GM18867 (cell line): ENCODE measurements at regions not wholly inside any gene's neighbourhood (a gene's known extent, or its start where the extent isn't known, plus 50 kb on each side); places are given as distances from the start of the nearest gene placed in this dataset.
A peak's percentile ranks its signal among the peaks of the same experiment; 100 is the strongest.

Experiments
- ATAC-seq: cut with Tn5 transposase; IDR thresholded peaks from one replicate; pipeline ENCODE4 v1.9.1; 2021; ENCODE audit warnings: mild to moderate bottlenecking, moderate library complexity; ENCODE audit not compliant: unreplicated experiment

DNA sequence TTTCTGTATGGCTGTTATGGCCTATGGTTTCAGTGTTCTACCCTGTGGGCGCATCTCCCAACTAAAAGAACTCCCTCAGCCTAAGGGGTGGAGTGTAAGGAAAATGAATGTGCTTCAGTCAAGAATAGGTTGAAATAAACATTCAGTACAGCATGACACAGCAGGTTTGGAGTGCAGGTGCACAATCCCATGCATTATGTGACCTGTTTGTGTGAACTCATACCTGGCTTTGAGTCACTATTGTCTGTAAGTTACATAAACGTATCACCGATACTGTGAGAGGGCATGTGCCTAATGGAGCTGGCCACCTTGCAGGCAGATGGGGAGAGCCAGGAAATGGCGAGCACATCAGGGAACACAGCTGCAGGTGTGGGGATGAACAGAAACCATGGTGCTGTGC is 216.0 kb downstream of the DSEL start:
- no peak for ATAC-seq

DNA sequence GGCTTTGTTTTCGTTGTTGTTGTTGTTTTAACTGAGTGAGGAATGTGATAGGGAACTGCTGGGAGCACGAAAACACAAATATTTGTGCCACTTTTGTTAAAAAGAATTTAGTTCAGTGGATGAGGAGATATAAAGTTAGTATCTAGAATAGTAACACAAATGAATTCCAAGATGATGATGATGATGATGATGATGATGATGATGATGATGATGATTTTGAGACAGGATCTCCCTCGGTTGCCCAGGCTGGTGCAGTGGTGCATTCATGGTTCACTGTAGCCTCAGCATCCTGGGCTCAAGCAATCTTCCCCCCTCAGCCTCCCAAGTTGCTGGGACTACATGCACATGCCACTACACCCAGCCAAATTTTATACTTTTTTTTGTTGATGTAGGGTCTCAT is 223.7 kb downstream of the DSEL start:
- no peak for ATAC-seq

DNA sequence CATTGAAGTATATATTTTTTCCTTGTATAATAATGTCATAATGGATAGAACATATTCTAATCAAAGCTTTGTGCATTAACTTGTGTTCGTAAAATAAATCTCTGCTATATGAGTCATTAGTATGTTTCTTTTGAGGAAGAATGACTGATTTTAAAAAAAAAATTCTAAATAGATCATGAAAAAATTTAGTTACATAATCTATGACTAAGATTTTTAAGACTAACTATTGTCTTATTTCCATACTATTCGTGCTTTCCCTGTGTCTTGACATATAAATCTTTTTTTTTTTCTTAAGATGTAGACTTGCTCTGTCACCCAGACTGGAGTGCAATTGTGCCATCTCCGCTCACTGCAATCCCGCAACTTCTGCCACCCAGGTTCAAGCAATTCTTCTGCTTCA is 226.1 kb downstream of the DSEL start:
- no peak for ATAC-seq

GRCh38 chr18:67285583-67285982 is 230.9 kb downstream of the DSEL start:
- no peak for ATAC-seq

DNA sequence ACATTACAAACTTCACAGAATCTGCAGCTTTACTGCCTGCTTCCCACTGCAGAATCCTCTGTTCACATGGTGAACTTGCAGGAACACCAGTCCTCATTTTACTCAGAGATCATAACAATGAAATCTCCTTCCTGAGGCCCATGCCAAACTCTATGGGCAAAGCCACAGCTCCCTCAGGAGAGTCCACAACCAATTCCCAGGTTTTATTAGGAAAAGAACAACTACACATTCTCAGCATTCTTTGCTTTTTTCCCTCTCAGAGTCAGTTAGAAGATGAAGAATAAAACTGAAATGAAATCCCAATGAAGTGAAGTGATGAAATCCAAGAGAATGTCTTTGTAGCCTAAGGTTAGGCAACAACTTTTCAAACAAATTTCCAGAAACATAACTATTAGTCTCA is 233.7 kb downstream of the DSEL start:
- no peak for ATAC-seq

- ATAC-seq = no peak
Measured at GRCh38 chr18:67281746-67282145, 234.8 kb downstream of the DSEL start.

DNA sequence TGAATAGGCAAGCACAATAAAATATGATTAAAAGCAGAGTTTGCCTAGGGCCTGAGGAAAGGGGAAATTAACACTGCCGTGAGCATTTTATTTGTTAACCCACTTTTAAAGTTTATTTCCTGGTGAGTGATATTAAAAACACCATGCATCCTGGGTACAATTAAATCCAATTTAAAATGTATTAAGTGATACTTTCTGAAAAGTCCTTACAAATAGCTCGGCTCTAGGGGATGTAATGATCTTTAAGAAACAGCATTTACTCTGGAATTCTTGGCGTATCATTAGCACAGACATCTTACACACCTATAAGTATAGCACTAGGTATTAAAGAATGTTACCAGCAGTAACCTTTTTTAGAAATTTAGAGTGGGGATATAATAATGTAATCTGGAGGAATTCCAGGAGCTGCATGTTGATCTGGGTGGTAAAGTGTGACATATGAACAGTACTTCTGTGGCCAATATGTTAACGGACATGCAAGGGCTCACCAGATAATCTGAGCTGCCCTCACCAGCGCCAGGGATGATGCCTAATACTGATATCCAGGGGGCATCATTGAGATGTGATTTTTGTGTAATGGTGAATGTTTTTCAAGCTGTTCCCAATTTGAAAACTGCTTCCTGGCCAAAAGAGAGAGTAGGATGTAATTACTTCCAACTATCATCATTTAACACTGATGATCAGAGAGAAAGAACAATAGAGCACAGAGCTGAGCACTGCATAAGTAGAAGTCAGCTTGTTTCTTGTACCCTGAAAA is 235.9 kb downstream of the DSEL start:
- ATAC-seq = no peak

GRCh38 chr18:67279988-67280387 is 236.5 kb downstream of the DSEL start:
- no peak for ATAC-seq

DNA sequence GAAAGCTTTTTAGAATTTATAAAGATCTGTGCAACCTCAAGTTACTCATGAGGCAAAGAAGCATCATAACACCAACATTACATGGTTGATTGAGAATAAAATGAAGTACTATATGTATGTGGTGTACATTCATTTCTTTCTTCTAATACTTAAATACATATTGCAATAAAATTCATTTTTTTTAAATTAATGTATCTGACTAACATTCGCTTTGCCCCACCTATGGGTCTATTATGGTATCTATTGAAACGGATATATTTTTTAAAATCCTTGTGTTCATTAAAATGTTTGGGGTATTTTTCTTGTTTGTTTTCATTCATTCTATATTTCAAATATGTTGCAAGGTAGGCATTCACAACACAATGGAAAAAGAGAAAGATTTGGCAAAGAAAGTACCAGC is 237.5 kb downstream of the DSEL start:
- ATAC-seq = no peak

GRCh38 chr18:67276638-67277037 is 239.9 kb downstream of the DSEL start:
- ATAC-seq = no peak

DNA sequence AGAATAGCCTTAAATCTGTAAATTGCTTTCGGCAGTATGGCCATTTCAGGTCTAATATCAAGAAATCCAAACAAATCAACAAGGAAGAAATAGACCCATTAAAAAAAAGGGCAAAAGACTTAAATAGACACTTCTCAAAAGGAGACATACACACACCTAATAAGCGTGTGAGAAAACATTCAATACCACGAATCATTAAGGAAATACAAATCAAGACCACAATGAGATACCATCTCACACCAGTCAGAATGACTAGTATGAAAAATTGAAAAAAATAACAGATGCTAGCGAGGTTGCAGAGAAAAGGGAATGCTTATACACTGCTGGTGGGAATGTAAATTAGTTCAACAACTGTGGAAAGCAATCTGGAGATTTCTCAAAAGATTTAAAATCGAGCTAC is 243.2 kb downstream of the DSEL start:
- no peak for ATAC-seq

DNA sequence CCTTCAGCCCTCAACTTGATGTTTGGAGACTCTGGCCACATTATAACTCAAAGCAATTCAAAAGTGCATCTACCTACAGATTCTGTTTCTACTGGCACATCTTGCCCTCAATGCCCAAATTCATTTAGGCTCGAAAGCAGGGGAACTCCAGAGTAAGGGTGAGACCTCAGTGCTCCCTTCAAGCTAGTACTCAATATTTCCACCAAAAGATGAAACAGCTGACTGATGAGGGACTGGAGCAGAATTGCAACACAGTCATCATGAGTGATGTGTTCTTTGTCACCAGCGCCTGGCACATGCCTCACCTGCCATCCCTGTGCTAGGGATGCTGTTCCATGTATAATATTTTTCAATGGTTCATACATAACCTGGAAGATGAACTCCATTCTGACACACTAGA is 247.3 kb downstream of the DSEL start:
- no peak for ATAC-seq

DNA sequence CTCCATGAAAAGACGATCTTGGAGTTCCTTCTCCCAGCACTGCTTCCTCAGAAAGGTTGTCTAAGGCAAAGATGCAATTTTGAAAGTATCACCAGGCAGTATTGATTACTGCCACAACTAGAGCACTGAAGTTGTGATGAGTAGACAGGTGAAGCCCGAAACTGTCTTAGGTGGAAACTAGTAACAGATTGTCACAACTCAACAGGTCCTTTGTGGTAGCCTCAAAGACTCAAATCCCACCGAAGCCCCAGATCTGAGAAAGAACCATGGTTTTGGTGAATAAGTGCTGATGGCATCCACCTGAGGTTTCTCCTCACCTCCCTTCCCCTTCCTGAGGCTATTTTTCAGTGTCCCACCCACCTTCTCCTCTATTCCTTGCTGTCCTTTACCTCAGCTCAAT is 248.0 kb downstream of the DSEL start:
- ATAC-seq = no peak

- ATAC-seq = no peak
Measured at GRCh38 chr18:67266246-67267237, 250.0 kb downstream of the DSEL start.

DNA sequence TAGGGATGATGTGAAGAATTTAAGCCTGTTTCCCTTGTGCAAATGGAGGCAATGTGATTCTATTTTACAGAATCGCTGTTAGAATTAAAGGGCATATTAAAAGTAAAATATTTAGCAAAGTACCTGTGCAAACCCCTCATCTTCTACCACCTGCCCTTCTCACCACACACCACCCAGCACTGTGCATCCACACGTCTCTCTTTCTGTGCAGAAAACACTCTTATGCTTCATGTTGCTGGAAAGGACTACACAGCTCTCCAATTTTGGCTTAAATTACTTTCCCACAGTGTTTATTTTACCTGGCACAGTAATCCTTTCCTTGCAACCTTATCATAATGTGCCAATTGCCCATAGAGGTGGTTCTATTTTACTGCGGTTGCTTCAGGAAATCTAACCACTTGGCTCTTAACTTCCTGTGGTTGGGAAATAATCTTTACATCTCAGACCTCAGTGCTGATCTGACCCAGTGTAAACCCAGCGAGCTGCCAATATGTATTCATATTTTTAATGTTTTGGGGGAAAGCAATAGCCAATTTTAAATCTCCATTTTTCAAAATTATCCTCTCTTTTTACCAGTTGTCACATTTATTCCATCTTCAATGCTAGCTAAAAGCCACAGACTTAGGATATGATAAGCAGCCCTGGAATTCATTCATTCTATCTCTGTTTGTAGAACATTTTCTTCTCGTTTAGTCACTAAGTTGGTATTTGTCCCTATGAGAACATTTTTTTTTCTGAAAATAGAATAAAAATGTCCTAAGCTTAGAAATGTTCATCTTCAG is 250.9 kb downstream of the DSEL start:
- no peak for ATAC-seq

DNA sequence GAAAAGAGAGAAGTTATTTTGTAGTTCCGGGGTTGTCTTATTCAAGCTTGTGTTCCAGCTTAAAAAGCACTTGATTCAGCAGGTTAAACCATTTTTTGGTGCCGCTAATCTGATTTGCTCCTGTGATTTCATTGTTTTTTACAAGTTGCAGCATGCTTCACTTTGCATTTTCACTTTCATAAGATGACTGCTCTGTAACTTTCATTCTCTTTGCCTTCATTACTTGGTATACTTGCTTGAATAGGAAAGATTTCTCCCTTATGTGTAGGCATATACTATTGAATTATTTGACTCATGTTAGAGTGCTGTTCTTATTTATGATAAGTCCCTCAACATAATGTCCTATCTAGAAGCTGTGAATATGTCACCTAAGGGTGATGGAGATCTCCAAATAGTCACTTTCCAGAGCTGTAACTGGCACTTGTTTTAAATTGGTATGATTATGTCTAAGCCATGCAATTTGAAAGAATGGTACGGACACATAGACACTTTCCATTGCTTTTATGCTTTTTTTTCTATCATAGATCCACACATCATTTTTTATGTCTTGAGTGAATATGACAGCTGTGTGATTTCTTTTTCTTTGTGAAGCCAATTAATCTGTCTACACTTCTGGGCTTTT is 254.5 kb downstream of the DSEL start:
- ATAC-seq = peak; percentile 82

- ATAC-seq = no peak
Measured at GRCh38 chr18:67260841-67261240, 255.7 kb downstream of the DSEL start.

GRCh38 chr18:67250776-67251424 is 265.6 kb downstream of the DSEL start:
- ATAC-seq = no peak

DNA sequence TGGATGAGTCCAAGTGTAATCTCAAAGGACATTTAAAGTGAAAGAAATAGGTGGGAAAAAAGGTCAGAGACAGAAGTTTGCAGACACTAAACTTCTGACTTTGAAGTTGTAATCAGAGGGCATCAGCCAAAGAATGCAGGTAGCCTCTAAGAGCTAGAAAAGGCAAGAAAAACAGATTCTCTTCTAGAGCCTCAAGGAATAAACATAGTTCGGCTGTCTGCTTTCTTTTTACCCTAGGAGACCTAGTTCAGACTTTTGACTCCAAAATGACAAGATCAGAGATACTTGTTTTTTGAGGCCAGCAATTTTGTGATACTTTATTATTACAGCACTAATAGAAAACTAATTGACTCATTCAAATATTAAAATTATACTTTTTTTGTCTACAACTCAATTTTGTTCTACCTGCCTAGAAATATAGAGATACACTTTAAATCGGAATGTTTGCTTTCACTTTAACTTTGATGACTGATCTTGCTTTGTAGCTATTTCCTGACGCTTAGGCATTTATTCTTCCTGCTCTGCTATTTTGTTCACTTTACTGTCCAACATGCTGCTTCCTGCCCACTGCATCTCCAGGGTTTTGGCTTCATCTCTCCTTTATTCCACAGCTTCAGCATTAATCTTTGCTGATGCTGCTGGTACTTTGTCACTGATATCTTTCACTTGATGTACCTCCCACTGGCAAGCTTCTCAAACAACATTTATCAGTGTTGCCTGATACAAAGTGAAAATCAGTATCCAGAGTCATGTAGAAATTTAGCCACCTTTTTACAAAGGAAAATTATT is 272.5 kb downstream of the DSEL start:
- ATAC-seq = peak; percentile 63

DNA sequence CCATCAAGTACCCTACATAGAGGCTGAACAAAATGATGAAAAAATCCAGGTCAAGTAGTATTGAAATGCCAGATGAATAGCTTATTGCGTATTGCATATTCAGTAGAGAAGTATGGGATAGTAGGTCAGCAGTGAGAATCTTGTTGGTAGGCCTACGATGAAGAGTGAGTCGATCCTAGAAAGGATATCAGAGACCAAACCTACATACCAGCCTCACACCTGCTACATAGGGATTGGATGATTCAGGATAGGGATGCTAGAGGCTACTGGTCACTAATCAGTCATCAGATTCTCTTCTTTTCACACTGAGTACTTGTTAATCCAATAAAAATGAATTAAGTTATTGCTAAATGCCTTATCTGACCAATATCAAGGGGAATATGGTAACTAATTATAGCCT is 274.5 kb downstream of the DSEL start:
- no peak for ATAC-seq
